HL-60 (cell line): ENCODE measurements at regions not wholly inside any gene's neighbourhood (a gene's known extent, or its start where the extent isn't known, plus 50 kb on each side); places are given as distances from the start of the nearest gene placed in this dataset.
A peak's percentile ranks its signal among the peaks of the same experiment; 100 is the strongest.

Experiments
- DNase-seq, 2 experiments: peaks; one replicate each; pipeline ENCODE4 v3.0.0-alpha.2; 2010 to 2020; ENCODE audit warnings: low read depth in 1 of 2, low spot score in 1 of 2
- H3K27ac ChIP-seq: fragments of 250-450 bp; sonication (Bioruptor Pico); replicated peaks from 2 replicates; pipeline ENCODE4 v1.5.1; 2020; ENCODE audit warnings: mild to moderate bottlenecking, moderate library complexity
- H3K27me3 ChIP-seq: fragments of 250-450 bp; sonication (Bioruptor Pico); 2 replicates; pipeline ENCODE4 v1.5.1; 2021; ENCODE audit warnings: mild to moderate bottlenecking, moderate library complexity; ENCODE audit not compliant: insufficient read depth, poor library complexity, severe bottlenecking
- H3K4me3 ChIP-seq: replicated peaks from 2 replicates; pipeline ENCODE4 v1.5.1; 2011; ENCODE audit warnings: mild to moderate bottlenecking, control low read depth, low read length; ENCODE audit not compliant: insufficient read depth
- GABPA ChIP-seq: IDR thresholded peaks from 2 replicates; pipeline ENCODE4 v1.6.1; 2012; ENCODE audit warnings: low read depth
- POLR2AphosphoS5 ChIP-seq: IDR thresholded peaks from 2 replicates; pipeline ENCODE4 v1.6.1; 2012; ENCODE audit warnings: low read depth
- SPI1 ChIP-seq: IDR thresholded peaks from 2 replicates; pipeline ENCODE4 v1.6.1; 2012; ENCODE audit warnings: low read depth, mild to moderate bottlenecking, borderline replicate concordance
- TF ChIP-seq, protein P1 (sequence below): IDR thresholded peaks from one replicate; pipeline ENCODE4 v1.5.1; 2011; ENCODE audit warnings: low read length, control low read depth, inconsistent platforms; ENCODE audit not compliant: insufficient read depth
- TF ChIP-seq, protein P2 (sequence below): IDR thresholded peaks from 2 replicates; pipeline ENCODE4 v1.6.1; 2012; ENCODE audit warnings: low read depth; ENCODE audit not compliant: insufficient replicate concordance

DNA sequence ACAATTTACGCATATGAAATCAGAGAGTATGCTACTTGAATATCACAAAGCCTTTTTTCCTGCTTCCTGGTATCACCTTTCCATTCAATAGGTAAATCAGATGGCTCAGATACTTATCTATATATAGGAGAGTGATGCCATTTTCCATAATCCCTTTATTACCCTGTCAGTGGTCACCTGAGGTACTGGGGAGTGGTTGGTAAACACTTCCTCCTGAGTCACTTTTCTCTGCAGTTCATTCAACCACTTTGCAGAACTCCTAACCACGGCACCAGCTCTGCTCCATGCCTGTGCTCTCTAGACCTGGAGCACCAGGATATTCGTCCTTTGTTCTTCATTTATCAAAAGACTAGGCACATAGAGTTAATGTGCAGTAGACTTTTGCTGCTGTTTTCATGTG lies 748.5 kb upstream of the KLHL1 start:
- Histone ChIP-seq H3K27ac (no peak overlapping the region), H3K27me3 (no peaks in the 10 kb centered on the region), H3K4me3 (no peak overlapping the region)
- peak in 1 of 2 experiments; percentile 28 for DNase-seq
- TF ChIP-seq SPI1 (peak; percentile 35; the same call in 1 of the 2 replicates), GABPA (no peak)

DNA sequence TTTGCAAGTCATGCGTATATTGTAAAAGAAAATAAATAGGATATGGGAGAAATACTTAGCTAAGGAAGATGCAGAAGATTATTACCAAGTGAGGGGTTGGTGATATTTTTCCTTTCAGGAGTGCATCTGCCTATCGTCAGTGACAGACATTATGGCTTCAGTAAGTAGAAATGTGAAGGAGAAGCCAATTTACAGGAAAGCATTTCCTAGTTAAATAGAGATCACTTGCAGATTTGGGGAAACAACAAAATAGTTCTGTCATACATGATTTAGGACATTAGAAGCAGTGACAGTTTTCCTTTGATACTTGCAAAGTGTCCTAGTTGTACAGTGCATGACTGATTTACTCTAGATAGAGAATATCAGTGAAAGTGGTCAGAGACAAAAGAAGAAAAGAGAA lies 747.8 kb upstream of the KLHL1 start:
- no peak for DNase-seq
- no peak overlapping the region for H3K4me3 ChIP-seq
- TF ChIP-seq, protein P1, sequence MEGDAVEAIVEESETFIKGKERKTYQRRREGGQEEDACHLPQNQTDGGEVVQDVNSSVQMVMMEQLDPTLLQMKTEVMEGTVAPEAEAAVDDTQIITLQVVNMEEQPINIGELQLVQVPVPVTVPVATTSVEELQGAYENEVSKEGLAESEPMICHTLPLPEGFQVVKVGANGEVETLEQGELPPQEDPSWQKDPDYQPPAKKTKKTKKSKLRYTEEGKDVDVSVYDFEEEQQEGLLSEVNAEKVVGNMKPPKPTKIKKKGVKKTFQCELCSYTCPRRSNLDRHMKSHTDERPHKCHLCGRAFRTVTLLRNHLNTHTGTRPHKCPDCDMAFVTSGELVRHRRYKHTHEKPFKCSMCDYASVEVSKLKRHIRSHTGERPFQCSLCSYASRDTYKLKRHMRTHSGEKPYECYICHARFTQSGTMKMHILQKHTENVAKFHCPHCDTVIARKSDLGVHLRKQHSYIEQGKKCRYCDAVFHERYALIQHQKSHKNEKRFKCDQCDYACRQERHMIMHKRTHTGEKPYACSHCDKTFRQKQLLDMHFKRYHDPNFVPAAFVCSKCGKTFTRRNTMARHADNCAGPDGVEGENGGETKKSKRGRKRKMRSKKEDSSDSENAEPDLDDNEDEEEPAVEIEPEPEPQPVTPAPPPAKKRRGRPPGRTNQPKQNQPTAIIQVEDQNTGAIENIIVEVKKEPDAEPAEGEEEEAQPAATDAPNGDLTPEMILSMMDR = no peak
- TF ChIP-seq POLR2AphosphoS5 (no peak), SPI1 (no peak), GABPA (no peak)
- TF ChIP-seq, protein P2, sequence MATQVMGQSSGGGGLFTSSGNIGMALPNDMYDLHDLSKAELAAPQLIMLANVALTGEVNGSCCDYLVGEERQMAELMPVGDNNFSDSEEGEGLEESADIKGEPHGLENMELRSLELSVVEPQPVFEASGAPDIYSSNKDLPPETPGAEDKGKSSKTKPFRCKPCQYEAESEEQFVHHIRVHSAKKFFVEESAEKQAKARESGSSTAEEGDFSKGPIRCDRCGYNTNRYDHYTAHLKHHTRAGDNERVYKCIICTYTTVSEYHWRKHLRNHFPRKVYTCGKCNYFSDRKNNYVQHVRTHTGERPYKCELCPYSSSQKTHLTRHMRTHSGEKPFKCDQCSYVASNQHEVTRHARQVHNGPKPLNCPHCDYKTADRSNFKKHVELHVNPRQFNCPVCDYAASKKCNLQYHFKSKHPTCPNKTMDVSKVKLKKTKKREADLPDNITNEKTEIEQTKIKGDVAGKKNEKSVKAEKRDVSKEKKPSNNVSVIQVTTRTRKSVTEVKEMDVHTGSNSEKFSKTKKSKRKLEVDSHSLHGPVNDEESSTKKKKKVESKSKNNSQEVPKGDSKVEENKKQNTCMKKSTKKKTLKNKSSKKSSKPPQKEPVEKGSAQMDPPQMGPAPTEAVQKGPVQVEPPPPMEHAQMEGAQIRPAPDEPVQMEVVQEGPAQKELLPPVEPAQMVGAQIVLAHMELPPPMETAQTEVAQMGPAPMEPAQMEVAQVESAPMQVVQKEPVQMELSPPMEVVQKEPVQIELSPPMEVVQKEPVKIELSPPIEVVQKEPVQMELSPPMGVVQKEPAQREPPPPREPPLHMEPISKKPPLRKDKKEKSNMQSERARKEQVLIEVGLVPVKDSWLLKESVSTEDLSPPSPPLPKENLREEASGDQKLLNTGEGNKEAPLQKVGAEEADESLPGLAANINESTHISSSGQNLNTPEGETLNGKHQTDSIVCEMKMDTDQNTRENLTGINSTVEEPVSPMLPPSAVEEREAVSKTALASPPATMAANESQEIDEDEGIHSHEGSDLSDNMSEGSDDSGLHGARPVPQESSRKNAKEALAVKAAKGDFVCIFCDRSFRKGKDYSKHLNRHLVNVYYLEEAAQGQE = no peak
- H3K27me3 ChIP-seq = no peaks in the 10 kb centered on the region
- no peak overlapping the region for H3K27ac ChIP-seq

DNA sequence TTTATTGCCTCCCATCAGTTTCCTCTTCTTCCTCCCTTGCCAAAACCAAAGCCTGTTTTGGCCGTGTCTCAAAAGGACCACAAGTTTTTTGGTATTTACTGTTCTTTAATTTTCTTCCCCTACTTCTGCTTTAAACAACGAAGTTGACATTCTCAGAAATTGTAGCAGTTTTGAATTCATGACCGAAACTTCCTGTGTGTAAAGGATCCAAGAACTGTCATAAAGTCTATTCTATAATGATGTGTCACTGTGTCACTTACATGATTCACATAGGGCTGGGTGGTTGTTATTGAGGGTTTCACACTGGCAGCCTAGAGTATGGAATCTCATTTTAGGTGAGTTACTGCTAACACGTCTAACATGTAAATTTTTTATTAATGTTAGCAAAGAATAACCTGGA lies 741.0 kb upstream of the KLHL1 start:
- no peak overlapping the region for H3K27ac ChIP-seq
- no peak for DNase-seq
- H3K4me3 ChIP-seq = no peak overlapping the region
- H3K27me3 ChIP-seq = no peaks in the 10 kb centered on the region
- no peak for TF ChIP-seq GABPA
- TF ChIP-seq, protein P1 = no peak
- no peak for TF ChIP-seq SPI1
- TF ChIP-seq POLR2AphosphoS5 = no peak
- TF ChIP-seq, protein P2 = no peak

DNA sequence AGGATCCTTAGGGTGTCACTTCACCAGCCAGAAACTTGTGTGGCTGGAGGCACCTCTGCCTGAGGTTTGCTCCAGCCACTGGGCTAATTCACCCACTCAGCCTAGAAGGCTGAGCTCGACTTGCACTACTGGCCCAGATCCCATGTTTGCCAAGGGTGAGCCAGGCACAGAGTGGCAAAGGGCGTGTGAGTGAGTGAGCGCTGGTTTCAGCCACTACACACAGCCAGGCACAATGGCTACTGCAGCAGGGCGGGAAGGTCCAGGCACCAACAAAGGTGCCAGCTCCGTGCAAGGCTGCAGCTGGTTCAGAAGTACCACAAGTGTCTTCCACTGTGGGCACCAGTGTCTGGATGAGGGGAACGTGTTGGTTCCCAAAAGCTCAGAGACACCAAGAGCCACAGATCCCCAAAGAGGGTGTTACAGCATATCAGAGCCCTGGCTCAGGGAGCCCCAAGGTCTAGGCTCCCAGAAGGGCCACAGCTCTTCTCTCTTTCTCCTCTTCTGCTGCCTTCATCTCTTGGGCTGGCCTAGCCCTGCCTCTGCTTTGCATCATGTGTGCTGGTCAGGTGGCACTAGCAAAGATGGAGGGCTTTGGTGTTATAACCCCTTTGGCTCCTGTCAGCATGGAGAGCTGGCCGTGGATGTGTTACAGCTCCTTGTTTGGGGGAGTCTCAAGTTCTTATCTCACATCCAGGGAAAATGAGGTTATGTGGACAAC lies 736.3 kb upstream of the KLHL1 start:
- Histone ChIP-seq H3K27me3 (no peaks in the 10 kb centered on the region), H3K4me3 (no peak overlapping the region), H3K27ac (no peak overlapping the region)
- TF ChIP-seq, protein P2 = no peak
- TF ChIP-seq, protein P1 = no peak
- no peak for TF ChIP-seq SPI1
- TF ChIP-seq GABPA = no peak
- TF ChIP-seq POLR2AphosphoS5 = no peak
- no peak for DNase-seq
